ENCODE measurements at regions not wholly inside any gene's neighbourhood (a gene's known extent, or its start where the extent isn't known, plus 50 kb on each side); places are given as distances from the start of the nearest gene placed in this dataset.
"Not testable (repeated sequence)": the region's sequence is repeated elsewhere in the genome, so short reads cannot be mapped to it uniquely, and the experiment has no call there.

DNA sequence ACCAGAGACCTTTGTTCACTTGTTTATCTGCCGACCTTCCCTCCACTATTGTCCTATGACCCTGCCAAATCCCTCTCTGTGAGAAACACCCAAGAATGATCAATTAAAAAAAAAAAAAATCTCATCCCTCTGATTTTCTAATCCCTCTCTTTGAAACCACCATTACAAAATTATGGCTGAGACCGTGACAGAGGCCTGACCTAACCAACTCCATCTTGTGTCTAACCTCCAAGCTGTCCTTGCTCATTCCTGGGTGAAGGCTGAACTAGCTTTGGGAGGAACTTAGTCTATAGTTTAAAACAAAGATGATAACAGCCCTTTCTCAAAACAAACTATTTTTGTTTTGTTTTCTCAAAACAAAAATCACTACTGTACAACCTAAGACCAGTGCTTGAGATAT lies 474.5 kb downstream of the TMEM114 start:
- ChIA-PET CTCF (no interaction called here), POLR2A (no interaction called here)
- no peak for DNase-seq (ENCODE audit: extremely low spot score)
- TF ChIP-seq, protein P1, sequence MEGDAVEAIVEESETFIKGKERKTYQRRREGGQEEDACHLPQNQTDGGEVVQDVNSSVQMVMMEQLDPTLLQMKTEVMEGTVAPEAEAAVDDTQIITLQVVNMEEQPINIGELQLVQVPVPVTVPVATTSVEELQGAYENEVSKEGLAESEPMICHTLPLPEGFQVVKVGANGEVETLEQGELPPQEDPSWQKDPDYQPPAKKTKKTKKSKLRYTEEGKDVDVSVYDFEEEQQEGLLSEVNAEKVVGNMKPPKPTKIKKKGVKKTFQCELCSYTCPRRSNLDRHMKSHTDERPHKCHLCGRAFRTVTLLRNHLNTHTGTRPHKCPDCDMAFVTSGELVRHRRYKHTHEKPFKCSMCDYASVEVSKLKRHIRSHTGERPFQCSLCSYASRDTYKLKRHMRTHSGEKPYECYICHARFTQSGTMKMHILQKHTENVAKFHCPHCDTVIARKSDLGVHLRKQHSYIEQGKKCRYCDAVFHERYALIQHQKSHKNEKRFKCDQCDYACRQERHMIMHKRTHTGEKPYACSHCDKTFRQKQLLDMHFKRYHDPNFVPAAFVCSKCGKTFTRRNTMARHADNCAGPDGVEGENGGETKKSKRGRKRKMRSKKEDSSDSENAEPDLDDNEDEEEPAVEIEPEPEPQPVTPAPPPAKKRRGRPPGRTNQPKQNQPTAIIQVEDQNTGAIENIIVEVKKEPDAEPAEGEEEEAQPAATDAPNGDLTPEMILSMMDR (IDR thresholded peaks at IDR 0.05; ENCODE audit: control extremely low read depth, extremely low read depth, low read depth, missing control alignments) = no peak

DNA sequence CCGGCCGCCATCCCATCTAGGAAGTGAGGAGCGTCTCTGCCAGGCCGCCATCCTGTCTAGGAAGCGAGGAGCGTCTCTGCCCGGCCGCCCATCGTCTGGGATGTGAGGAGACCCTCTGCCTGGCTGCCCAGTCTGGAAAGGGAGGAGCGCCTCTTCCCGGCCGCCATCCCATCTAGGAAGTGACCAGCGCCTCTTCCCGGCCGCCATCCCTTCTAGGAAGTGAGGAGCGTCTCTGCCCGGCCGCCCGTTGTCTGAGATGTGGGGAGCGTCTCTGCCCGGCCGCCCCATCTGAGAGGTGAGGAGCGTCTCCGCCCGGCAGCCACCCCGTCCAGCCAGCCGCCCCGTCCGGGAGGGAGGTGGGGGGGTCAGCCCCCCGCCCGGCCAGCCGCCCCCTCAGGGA lies 475.4 kb downstream of the TMEM114 start:
- CTCF ChIA-PET, POLR2A ChIA-PET: not testable (repeated sequence)

DNA sequence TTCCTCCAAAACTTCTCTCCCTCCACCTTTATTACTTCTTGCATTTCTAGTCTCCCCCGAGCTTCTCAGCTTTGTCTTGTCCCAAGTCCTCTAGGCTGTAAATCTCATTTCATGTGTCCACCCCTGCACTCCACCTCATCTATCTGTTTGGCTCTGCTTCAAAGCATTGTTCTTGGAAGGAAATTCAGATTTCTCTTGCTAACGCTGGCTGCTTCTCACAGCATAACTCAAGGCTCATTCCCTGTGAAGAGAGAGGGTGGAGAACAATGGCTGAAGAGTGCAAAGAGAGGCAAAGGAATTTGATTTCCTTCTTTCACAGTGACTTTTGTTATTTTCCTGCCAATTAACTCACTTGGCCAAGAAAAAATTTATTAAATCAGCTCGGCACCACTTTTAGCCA lies 476.5 kb downstream of the TMEM114 start:
- TF ChIP-seq, protein P1 (IDR thresholded peaks at IDR 0.05; ENCODE audit: control extremely low read depth, extremely low read depth, low read depth, missing control alignments) = no peak
- ChIA-PET CTCF (no interaction called here), POLR2A (no interaction called here)
- DNase-seq (ENCODE audit: extremely low spot score) = no peak

More for the DNA sequence above, 475.4 kb downstream of the TMEM114 start:
- DNase-seq (ENCODE audit: extremely low spot score) = not testable (repeated sequence)

DNA sequence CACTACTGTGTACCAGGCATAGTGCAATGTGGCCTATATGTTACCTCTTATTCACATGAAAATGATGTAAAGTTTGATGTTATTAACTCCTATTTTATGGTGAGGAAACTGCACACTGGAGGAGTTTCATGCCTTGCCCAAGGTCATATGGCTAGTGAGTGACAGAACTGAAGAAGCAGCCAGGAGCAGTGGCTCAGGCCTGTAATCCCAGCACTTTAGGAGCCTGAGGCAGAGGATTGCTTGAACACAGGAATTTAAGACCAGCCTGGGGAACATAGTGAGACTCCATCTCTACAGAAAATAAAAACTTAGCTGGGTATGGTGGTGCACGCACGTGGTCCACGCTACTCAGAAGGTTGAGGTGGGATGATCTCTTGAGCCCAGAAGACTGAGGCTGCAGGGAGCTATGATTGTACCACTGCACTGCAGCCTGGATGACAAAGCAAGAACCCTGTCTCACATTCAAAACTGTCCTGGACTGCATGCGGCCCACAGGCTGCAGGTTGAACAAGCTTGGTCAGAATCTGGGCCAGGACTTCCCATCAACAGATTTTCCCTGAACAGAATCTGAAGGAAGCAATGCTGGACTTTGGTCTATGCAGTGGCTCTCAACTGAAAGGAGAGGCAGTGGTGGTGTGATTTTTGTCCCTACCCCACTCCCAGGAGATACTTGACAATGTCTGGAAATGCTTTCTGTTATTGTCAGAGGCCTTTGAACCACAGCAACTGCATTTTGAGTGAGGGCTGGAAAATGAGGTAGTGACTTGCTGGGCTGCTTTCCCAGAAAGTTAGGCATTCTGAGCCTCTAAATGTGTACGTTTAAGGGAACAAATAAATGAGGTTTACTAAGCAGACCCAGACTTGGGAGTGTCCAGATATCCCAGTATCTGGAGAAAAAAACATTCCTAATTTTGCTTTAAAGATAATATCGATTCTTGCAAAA lies 479.5 kb downstream of the TMEM114 start:
- TF ChIP-seq, protein P1 (IDR thresholded peaks at IDR 0.05; ENCODE audit: control extremely low read depth, extremely low read depth, low read depth, missing control alignments) = no peak
- CTCF ChIA-PET = no interaction called here
- POLR2A ChIA-PET = no interaction called here
- no peak for DNase-seq (ENCODE audit: extremely low spot score)

DNA sequence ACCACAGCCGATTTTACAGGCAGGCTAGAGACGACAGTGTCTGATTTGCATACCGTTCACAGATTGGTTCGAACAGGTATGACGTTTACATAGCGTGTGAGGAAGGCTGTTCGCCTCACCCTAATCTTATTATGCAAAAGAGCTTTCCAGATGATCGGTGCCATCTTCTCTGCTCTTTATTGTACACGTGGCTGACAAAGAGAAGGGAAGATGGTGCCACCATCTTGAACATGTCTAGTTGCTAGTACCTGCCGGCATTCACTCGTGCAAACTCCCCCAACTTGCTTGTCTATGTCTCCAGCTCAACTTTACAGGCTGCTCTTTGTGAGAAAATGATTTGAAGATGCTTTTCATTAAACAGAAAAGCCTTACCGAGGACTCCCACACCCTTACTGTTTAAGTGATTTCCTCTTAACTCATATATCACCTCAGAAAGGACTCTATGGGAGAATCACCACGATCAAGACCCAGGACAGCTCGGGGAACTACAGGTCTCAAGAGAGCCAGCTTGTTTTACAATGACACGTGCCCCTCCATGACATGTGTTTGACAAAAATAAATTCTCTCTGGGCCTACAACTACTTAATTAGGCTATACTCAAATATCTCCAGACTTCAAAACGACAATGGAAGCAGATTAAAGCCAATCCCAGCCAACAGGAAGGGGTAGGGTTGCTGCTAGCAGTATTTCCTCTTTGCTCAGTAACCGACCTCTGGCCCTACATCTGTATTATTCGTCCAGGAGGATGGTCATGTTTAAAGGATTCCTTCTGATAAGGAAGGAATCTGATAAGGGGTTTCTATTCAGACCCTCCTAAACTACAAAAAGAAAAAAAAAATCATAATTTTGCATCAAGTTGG lies 480.6 kb downstream of the TMEM114 start:
- ChIA-PET CTCF (interaction anchor here (1.6 kb wide), 1 partner anchor 10 kb away, joined by 3 read pairs; no protein-coding TSS in a partner anchor), POLR2A (no interaction called here)
- TF ChIP-seq, protein P1 (IDR thresholded peaks at IDR 0.05; ENCODE audit: control extremely low read depth, extremely low read depth, low read depth, missing control alignments) = no peak
- DNase-seq (ENCODE audit: extremely low spot score) = no peak

DNA sequence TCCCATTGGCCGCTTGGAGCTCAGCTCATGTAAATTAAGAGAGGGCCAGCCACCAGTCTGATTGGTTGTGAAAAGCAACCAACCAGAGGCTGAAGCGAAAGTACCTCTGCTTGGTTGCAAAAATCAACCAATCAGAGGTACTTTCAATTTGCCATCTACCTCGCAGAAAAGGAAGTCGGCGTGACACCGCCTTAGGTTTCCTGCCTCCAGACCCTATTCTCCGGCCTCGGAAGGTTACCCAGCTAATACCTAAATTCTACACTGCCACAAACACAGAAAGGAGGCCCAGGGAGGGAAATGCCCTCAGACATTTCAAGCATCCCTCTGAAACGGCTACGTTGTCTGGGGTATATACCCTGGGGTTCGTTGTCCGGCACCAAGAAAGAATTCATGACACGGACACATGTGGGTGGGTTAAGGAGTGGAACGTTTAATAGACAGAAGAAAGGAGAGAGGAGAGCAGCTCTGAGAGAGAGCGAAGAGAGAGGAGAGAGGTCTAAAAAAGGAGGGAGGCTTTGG lies 481.3 kb downstream of the TMEM114 start:
- ChIA-PET CTCF (interaction anchor here (1.6 kb wide), 1 partner anchor 11 kb away, joined by 3 read pairs; no protein-coding TSS in a partner anchor), POLR2A (no interaction called here)
- TF ChIP-seq, protein P1 (IDR thresholded peaks at IDR 0.05; ENCODE audit: control extremely low read depth, extremely low read depth, low read depth, missing control alignments) = no peak
- no peak for DNase-seq (ENCODE audit: extremely low spot score)
